ENCODE measurements at regions not wholly inside any gene's neighbourhood (a gene's known extent, or its start where the extent isn't known, plus 50 kb on each side); places are given as distances from the start of the nearest gene placed in this dataset.

DNA sequence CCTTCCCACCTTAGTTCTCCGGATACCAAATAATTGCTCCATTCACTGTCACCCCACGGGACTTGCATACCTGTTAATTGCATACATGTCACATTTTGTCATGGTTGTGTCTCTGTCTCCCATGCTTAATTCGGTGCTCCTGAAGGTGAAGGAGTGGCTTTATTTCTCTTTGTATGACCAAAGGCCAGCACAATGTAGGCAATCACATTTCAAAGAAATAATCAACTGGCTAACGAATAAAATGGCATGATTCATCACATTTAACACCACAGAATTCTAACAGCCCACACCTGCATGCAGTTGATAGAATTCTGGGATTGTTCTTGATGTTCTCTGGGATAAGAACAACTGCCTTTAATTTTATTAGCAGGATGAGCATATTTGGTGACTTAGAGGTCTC lies 59.3 kb downstream of the ATXN3L start:
- Histone ChIP-seq H3K4me1 (ENCODE audit: control insufficient read depth, insufficient read depth, low read length) (peaks cover 8% of the 10 kb centered on the region), H3K27ac (ENCODE audit: extremely low read depth, low read depth, low read length) (no peak overlapping the region), H3K4me3 (ENCODE audit: low read depth, low read length) (no peak overlapping the region), H3K9me3 (ENCODE audit: control insufficient read depth, insufficient read depth, low read depth, low read length) (no peaks in the 10 kb centered on the region; the same call in 1 of the 2 replicates), H3K36me3 (ENCODE audit: control insufficient read depth in 2 of 2, insufficient read depth in 1 of 2, low read length in 2 of 2) (no peaks in the 10 kb centered on the region)
- TF ChIP-seq ZNF37A (tag by site-specific recombination; IDR thresholded peaks at IDR 0.05) (no peak), ZNF416 (tag by site-specific recombination; IDR thresholded peaks at IDR 0.05) (no peak), OSR2 (tag by site-specific recombination; IDR thresholded peaks at IDR 0.05) (no peak), ZNF2 (tag by site-specific recombination; IDR thresholded peaks at IDR 0.05) (no peak), TRIM28 (IDR thresholded peaks at IDR 0.05; ENCODE audit: borderline replicate concordance, low read length) (no peak)
- TF ChIP-seq, protein P1, sequence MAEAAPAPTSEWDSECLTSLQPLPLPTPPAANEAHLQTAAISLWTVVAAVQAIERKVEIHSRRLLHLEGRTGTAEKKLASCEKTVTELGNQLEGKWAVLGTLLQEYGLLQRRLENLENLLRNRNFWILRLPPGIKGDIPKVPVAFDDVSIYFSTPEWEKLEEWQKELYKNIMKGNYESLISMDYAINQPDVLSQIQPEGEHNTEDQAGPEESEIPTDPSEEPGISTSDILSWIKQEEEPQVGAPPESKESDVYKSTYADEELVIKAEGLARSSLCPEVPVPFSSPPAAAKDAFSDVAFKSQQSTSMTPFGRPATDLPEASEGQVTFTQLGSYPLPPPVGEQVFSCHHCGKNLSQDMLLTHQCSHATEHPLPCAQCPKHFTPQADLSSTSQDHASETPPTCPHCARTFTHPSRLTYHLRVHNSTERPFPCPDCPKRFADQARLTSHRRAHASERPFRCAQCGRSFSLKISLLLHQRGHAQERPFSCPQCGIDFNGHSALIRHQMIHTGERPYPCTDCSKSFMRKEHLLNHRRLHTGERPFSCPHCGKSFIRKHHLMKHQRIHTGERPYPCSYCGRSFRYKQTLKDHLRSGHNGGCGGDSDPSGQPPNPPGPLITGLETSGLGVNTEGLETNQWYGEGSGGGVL (tag by site-specific recombination; IDR thresholded peaks at IDR 0.05), result no peak
- TF ChIP-seq, protein P2, sequence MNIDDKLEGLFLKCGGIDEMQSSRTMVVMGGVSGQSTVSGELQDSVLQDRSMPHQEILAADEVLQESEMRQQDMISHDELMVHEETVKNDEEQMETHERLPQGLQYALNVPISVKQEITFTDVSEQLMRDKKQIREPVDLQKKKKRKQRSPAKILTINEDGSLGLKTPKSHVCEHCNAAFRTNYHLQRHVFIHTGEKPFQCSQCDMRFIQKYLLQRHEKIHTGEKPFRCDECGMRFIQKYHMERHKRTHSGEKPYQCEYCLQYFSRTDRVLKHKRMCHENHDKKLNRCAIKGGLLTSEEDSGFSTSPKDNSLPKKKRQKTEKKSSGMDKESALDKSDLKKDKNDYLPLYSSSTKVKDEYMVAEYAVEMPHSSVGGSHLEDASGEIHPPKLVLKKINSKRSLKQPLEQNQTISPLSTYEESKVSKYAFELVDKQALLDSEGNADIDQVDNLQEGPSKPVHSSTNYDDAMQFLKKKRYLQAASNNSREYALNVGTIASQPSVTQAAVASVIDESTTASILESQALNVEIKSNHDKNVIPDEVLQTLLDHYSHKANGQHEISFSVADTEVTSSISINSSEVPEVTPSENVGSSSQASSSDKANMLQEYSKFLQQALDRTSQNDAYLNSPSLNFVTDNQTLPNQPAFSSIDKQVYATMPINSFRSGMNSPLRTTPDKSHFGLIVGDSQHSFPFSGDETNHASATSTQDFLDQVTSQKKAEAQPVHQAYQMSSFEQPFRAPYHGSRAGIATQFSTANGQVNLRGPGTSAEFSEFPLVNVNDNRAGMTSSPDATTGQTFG (tag by site-specific recombination; IDR thresholded peaks at IDR 0.05; ENCODE audit: borderline replicate concordance), result no peak
- ChIA-PET POLR2A (no interaction called here), CTCF (no interaction called here)

DNA sequence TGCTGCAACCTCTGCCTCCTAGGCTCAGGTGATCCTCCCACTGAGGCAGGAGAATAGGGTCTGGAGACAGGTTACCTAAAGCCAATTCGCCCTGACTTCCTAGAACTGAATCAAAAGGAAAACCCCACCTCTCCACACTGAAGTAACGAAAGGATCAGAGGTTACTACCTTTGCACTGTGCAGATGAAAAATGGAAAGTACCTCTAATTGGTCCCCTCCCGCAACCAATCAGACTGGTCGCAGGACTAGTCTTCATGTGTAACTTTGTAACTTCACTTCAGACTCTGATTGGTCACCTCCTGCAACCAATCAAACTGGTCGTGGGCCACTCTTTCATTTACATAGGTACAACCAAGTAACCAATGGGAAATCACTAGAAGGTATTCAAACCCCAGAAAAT lies 61.1 kb downstream of the ATXN3L start:
- Histone ChIP-seq H3K27ac (ENCODE audit: extremely low read depth, low read depth, low read length) (no peak overlapping the region), H3K4me1 (ENCODE audit: control insufficient read depth, insufficient read depth, low read length) (peaks cover 2% of the 10 kb centered on the region), H3K36me3 (ENCODE audit: control insufficient read depth in 2 of 2, insufficient read depth in 1 of 2, low read length in 2 of 2) (no peaks in the 10 kb centered on the region), H3K9me3 (ENCODE audit: control insufficient read depth, insufficient read depth, low read depth, low read length) (no peaks in the 10 kb centered on the region; the same call in 1 of the 2 replicates), H3K4me3 (ENCODE audit: low read depth, low read length) (no peak overlapping the region)
- TF ChIP-seq ZNF266 (tag by site-specific recombination; IDR thresholded peaks at IDR 0.05; ENCODE audit: low read depth) (no peak), ZEB2 (tag by site-specific recombination; IDR thresholded peaks at IDR 0.05) (no peak), ZXDB (tag by site-specific recombination; IDR thresholded peaks at IDR 0.05) (no peak), ZNF121 (tag by site-specific recombination; IDR thresholded peaks at IDR 0.05) (no peak), ZNF223 (tag by site-specific recombination; IDR thresholded peaks at IDR 0.05) (no peak), ZNF473 (tag by site-specific recombination; IDR thresholded peaks at IDR 0.05) (no peak), ZSCAN30 (tag by site-specific recombination; IDR thresholded peaks at IDR 0.05) (no peak), ZNF324 (tag by site-specific recombination; IDR thresholded peaks at IDR 0.05) (no peak), ZNF174 (tag by site-specific recombination; IDR thresholded peaks at IDR 0.05) (no peak), KLF10 (tag by site-specific recombination; IDR thresholded peaks at IDR 0.05) (no peak), ZNF670 (tag by site-specific recombination; IDR thresholded peaks at IDR 0.05; ENCODE audit: low read depth) (no peak), ZNF146 (tag by site-specific recombination; IDR thresholded peaks at IDR 0.05) (no peak)
- TF ChIP-seq, protein P3, sequence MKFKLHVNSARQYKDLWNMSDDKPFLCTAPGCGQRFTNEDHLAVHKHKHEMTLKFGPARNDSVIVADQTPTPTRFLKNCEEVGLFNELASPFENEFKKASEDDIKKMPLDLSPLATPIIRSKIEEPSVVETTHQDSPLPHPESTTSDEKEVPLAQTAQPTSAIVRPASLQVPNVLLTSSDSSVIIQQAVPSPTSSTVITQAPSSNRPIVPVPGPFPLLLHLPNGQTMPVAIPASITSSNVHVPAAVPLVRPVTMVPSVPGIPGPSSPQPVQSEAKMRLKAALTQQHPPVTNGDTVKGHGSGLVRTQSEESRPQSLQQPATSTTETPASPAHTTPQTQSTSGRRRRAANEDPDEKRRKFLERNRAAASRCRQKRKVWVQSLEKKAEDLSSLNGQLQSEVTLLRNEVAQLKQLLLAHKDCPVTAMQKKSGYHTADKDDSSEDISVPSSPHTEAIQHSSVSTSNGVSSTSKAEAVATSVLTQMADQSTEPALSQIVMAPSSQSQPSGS (tag by site-specific recombination; IDR thresholded peaks at IDR 0.05; ENCODE audit: low read depth), result no peak
- TF ChIP-seq, protein P4, sequence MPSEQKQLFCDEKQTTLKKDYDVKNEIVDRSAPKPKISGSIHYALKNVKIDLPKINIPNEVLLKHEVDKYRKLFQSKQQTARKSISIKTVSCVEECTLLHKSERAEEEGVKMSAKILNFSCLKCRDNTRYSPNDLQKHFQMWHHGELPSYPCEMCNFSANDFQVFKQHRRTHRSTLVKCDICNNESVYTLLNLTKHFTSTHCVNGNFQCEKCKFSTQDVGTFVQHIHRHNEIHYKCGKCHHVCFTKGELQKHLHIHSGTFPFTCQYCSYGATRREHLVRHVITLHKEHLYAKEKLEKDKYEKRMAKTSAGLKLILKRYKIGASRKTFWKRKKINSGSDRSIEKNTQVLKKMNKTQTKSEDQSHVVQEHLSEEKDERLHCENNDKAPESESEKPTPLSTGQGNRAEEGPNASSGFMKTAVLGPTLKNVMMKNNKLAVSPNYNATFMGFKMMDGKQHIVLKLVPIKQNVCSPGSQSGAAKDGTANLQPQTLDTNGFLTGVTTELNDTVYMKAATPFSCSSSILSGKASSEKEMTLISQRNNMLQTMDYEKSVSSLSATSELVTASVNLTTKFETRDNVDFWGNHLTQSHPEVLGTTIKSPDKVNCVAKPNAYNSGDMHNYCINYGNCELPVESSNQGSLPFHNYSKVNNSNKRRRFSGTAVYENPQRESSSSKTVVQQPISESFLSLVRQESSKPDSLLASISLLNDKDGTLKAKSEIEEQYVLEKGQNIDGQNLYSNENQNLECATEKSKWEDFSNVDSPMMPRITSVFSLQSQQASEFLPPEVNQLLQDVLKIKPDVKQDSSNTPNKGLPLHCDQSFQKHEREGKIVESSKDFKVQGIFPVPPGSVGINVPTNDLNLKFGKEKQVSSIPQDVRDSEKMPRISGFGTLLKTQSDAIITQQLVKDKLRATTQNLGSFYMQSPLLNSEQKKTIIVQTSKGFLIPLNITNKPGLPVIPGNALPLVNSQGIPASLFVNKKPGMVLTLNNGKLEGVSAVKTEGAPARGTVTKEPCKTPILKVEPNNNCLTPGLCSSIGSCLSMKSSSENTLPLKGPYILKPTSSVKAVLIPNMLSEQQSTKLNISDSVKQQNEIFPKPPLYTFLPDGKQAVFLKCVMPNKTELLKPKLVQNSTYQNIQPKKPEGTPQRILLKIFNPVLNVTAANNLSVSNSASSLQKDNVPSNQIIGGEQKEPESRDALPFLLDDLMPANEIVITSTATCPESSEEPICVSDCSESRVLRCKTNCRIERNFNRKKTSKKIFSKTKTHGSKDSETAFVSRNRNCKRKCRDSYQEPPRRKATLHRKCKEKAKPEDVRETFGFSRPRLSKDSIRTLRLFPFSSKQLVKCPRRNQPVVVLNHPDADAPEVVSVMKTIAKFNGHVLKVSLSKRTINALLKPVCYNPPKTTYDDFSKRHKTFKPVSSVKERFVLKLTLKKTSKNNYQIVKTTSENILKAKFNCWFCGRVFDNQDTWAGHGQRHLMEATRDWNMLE (tag by site-specific recombination; conservative IDR thresholded peaks at IDR 0.05; ENCODE audit: low read depth), result no peak
- TF ChIP-seq, protein P5, sequence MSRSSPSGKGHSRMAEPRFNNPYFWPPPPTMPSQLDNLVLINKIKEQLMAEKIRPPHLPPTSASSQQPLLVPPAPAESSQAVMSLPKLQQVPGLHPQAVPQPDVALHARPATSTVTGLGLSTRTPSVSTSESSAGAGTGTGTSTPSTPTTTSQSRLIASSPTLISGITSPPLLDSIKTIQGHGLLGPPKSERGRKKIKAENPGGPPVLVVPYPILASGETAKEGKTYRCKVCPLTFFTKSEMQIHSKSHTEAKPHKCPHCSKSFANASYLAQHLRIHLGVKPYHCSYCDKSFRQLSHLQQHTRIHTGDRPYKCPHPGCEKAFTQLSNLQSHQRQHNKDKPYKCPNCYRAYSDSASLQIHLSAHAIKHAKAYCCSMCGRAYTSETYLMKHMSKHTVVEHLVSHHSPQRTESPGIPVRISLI (tag by site-specific recombination; IDR thresholded peaks at IDR 0.05), result no peak
- ChIA-PET POLR2A (no interaction called here), CTCF (no interaction called here)
